HepG2 (cell line): ENCODE measurements at regions not wholly inside any gene's neighbourhood (a gene's known extent, or its start where the extent isn't known, plus 50 kb on each side); places are given as distances from the start of the nearest gene placed in this dataset.
A peak's percentile ranks its signal among the peaks of the same experiment; 100 is the strongest.

Experiments used
- BRD4 ChIP-seq: sonication (generic); formaldehyde crosslinking; IDR thresholded peaks from 2 replicates; pipeline ENCODE4 v1.4.0; 2020; ENCODE audit warnings: missing genetic modification reagents
- CBX2 ChIP-seq, 2 experiments: fragments of 200-600 bp in 1 of 2; sonication (generic); formaldehyde crosslinking in 1 of 2; IDR thresholded peaks; 2 replicates each; pipeline versions ENCODE4 v1.7.0 to v1.8.1; 2018 to 2022; ENCODE audit warnings: low read depth in 2 of 2, low read length in 1 of 2, mild to moderate bottlenecking in 1 of 2, missing genetic modification reagents in 1 of 2
- CCAR2 ChIP-seq: fragments of 200-400 bp; formaldehyde crosslinking; optimal IDR thresholded peaks from 2 replicates; pipeline ENCODE3; 2018; ENCODE audit warnings: low read depth, mild to moderate bottlenecking, low read length, moderate library complexity
- NCOA2 ChIP-seq: sonication (generic); formaldehyde crosslinking; IDR thresholded peaks from 2 replicates; pipeline ENCODE4 v1.8.0; 2022; ENCODE audit warnings: inconsistent platforms
- PLRG1 ChIP-seq: fragments of 450-650 bp; conservative IDR thresholded peaks from 2 replicates; pipeline ENCODE4 v1.6.1; 2016
- POLR2AphosphoS2 ChIP-seq: IDR thresholded peaks from 2 replicates; pipeline ENCODE4 v1.6.1; 2011; ENCODE audit warnings: low read depth, low read length, improper control_type of control experiment
- POLR2G ChIP-seq: fragments of 200-400 bp; formaldehyde crosslinking; IDR thresholded peaks from 2 replicates; pipeline ENCODE4 v1.6.1; 2018; ENCODE audit warnings: mild to moderate bottlenecking, low read depth, low read length, moderate library complexity
- TBP ChIP-seq: sonication (generic); formaldehyde crosslinking; IDR thresholded peaks from 2 replicates; pipeline ENCODE4 v1.5.0; 2020; ENCODE audit warnings: missing genetic modification reagents
- YEATS2 ChIP-seq: sonication (generic); formaldehyde crosslinking; IDR thresholded peaks from 2 replicates; pipeline ENCODE4 v1.4.0; 2020; ENCODE audit warnings: missing genetic modification reagents, borderline replicate concordance
- ZNF10 ChIP-seq: sonication (generic); formaldehyde crosslinking; IDR thresholded peaks from 2 replicates; pipeline ENCODE4 v1.4.0; 2020; ENCODE audit warnings: mild to moderate bottlenecking, low read depth, missing genetic modification reagents, borderline replicate concordance
- ZNF552 ChIP-seq: sonication (generic); formaldehyde crosslinking; IDR thresholded peaks from 2 replicates; pipeline ENCODE4 v1.9.0; 2022; ENCODE audit warnings: missing genetic modification reagents, mild to moderate bottlenecking, borderline replicate concordance
- ZNF704 ChIP-seq: sonication (generic); formaldehyde crosslinking; IDR thresholded peaks from 2 replicates; pipeline ENCODE4 v1.8.1; 2023; ENCODE audit warnings: mild to moderate bottlenecking, inconsistent platforms, moderate library complexity, missing genetic modification reagents, borderline replicate concordance
- ZNF816 ChIP-seq: sonication (generic); formaldehyde crosslinking; IDR thresholded peaks from 2 replicates; pipeline ENCODE4 v1.8.0; 2022; ENCODE audit warnings: missing genetic modification reagents, mild to moderate bottlenecking, borderline replicate concordance
- ZNF850 ChIP-seq: sonication (generic); formaldehyde crosslinking; conservative IDR thresholded peaks from 2 replicates; pipeline ENCODE4 v1.9.0; 2021; ENCODE audit warnings: mild to moderate bottlenecking, missing genetic modification reagents
- ZZZ3 ChIP-seq: sonication (generic); formaldehyde crosslinking; IDR thresholded peaks from 2 replicates; pipeline ENCODE4 v1.4.0; 2020; ENCODE audit warnings: missing genetic modification reagents, mild to moderate bottlenecking, borderline replicate concordance
- TF ChIP-seq, protein P1 (sequence below): sonication (generic); formaldehyde crosslinking; IDR thresholded peaks from 2 replicates; pipeline ENCODE4 v1.4.0; 2020; ENCODE audit warnings: missing genetic modification reagents
- TF ChIP-seq, protein P2 (sequence below): IDR thresholded peaks from 2 replicates; pipeline ENCODE4 v1.6.1; 2016; ENCODE audit warnings: mild to moderate bottlenecking
- TF ChIP-seq, protein P3 (sequence below): sonication (generic); formaldehyde crosslinking; IDR thresholded peaks from 2 replicates; pipeline ENCODE4 v1.5.1; 2020; ENCODE audit warnings: mild to moderate bottlenecking, missing genetic modification reagents, borderline replicate concordance
- TF ChIP-seq, protein P4 (sequence below): sonication (generic); formaldehyde crosslinking; IDR thresholded peaks from 2 replicates; pipeline ENCODE4 v1.4.0; 2020; ENCODE audit warnings: missing genetic modification reagents

DNA sequence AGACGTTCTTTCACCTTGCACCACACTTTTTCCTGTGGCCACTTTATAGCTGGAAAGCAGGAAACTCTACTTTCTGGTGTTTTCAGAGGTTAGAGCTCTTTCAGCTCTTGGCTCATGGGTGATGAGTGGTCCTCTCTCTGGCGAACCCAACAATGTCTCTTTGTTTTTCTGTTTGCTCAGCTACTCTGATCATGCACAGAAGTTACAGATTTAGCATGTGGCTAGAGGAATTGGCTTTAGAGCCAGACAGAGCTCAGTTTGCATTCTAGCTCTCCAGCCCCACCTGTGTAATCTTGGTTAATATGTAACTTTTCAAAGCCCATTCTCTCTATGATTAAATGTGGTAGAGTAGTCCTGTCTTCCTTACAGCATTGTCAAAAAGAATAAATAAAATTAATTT, 225.2 kb downstream of the HAPSTR1 start (continued):
- TF ChIP-seq, protein P1, sequence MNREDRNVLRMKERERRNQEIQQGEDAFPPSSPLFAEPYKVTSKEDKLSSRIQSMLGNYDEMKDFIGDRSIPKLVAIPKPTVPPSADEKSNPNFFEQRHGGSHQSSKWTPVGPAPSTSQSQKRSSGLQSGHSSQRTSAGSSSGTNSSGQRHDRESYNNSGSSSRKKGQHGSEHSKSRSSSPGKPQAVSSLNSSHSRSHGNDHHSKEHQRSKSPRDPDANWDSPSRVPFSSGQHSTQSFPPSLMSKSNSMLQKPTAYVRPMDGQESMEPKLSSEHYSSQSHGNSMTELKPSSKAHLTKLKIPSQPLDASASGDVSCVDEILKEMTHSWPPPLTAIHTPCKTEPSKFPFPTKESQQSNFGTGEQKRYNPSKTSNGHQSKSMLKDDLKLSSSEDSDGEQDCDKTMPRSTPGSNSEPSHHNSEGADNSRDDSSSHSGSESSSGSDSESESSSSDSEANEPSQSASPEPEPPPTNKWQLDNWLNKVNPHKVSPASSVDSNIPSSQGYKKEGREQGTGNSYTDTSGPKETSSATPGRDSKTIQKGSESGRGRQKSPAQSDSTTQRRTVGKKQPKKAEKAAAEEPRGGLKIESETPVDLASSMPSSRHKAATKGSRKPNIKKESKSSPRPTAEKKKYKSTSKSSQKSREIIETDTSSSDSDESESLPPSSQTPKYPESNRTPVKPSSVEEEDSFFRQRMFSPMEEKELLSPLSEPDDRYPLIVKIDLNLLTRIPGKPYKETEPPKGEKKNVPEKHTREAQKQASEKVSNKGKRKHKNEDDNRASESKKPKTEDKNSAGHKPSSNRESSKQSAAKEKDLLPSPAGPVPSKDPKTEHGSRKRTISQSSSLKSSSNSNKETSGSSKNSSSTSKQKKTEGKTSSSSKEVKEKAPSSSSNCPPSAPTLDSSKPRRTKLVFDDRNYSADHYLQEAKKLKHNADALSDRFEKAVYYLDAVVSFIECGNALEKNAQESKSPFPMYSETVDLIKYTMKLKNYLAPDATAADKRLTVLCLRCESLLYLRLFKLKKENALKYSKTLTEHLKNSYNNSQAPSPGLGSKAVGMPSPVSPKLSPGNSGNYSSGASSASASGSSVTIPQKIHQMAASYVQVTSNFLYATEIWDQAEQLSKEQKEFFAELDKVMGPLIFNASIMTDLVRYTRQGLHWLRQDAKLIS (CRISPR knock-in tag): no peak
- no peak for TF ChIP-seq YEATS2 (CRISPR knock-in tag)
- no peak for TF ChIP-seq TBP
- TF ChIP-seq ZNF850 (CRISPR knock-in tag): 0 out of 2 replicates have a peak, but pooled peaks have one; percentile 51
- TF ChIP-seq, protein P2, sequence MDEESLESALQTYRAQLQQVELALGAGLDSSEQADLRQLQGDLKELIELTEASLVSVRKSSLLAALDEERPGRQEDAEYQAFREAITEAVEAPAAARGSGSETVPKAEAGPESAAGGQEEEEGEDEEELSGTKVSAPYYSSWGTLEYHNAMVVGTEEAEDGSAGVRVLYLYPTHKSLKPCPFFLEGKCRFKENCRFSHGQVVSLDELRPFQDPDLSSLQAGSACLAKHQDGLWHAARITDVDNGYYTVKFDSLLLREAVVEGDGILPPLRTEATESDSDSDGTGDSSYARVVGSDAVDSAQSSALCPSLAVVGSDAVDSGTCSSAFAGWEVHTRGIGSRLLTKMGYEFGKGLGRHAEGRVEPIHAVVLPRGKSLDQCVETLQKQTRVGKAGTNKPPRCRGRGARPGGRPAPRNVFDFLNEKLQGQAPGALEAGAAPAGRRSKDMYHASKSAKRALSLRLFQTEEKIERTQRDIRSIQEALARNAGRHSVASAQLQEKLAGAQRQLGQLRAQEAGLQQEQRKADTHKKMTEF: peak; percentile 69
- peak; percentile 60; the same call in 1 of the 2 replicates for TF ChIP-seq ZNF816 (CRISPR knock-in tag)
- no peak for TF ChIP-seq BRD4
- TF ChIP-seq, protein P3, sequence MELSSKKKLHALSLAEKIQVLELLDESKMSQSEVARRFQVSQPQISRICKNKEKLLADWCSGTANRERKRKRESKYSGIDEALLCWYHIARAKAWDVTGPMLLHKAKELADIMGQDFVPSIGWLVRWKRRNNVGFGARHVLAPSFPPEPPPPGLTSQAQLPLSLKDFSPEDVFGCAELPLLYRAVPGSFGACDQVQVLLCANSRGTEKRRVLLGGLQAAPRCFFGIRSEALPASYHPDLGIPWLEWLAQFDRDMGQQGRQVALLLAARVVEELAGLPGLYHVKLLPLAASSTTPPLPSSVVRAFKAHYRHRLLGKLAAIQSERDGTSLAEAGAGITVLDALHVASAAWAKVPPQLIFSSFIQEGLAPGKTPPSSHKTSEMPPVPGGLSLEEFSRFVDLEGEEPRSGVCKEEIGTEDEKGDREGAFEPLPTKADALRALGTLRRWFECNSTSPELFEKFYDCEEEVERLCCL: no peak
- TF ChIP-seq POLR2G: no peak
- TF ChIP-seq ZNF552 (CRISPR knock-in tag): no peak
- TF ChIP-seq NCOA2 (CRISPR knock-in tag): peak; percentile 67
- TF ChIP-seq CCAR2: no peak
- no peak for TF ChIP-seq POLR2AphosphoS2
- TF ChIP-seq PLRG1: no peak
- TF ChIP-seq ZZZ3 (CRISPR knock-in tag): no peak
- no peak for TF ChIP-seq CBX2 (IDR thresholded peaks at IDR 0.05; ENCODE audit: low read depth, low read length)
- no peak for TF ChIP-seq CBX2 (CRISPR knock-in tag; IDR thresholded peaks at IDR 0.05; ENCODE audit: low read depth)
- TF ChIP-seq, protein P4, sequence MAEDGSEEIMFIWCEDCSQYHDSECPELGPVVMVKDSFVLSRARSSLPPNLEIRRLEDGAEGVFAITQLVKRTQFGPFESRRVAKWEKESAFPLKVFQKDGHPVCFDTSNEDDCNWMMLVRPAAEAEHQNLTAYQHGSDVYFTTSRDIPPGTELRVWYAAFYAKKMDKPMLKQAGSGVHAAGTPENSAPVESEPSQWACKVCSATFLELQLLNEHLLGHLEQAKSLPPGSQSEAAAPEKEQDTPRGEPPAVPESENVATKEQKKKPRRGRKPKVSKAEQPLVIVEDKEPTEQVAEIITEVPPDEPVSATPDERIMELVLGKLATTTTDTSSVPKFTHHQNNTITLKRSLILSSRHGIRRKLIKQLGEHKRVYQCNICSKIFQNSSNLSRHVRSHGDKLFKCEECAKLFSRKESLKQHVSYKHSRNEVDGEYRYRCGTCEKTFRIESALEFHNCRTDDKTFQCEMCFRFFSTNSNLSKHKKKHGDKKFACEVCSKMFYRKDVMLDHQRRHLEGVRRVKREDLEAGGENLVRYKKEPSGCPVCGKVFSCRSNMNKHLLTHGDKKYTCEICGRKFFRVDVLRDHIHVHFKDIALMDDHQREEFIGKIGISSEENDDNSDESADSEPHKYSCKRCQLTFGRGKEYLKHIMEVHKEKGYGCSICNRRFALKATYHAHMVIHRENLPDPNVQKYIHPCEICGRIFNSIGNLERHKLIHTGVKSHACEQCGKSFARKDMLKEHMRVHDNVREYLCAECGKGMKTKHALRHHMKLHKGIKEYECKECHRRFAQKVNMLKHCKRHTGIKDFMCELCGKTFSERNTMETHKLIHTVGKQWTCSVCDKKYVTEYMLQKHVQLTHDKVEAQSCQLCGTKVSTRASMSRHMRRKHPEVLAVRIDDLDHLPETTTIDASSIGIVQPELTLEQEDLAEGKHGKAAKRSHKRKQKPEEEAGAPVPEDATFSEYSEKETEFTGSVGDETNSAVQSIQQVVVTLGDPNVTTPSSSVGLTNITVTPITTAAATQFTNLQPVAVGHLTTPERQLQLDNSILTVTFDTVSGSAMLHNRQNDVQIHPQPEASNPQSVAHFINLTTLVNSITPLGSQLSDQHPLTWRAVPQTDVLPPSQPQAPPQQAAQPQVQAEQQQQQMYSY: no peak
- TF ChIP-seq ZNF10 (CRISPR knock-in tag): no peak
- no peak for TF ChIP-seq ZNF704 (CRISPR knock-in tag)
